Embryonic facial prominence (tissue), 1 donor: ENCODE measurements at regions not wholly inside any gene's neighbourhood (a gene's known extent, or its start where the extent isn't known, plus 50 kb on each side); places are given as distances from the start of the nearest gene placed in this dataset.
"Not testable (repeated sequence)": the region's sequence is repeated elsewhere in the genome, so short reads cannot be mapped to it uniquely, and the experiment has no call there.

ENCODE experiments used
- DNase-seq: peaks from one replicate; pipeline ENCODE4 v3.0.0-alpha.2; 2016; ENCODE audit errors: extremely low spot score

GRCh38 chr9:90979639-90980038, 178.0 kb downstream of the SYK start:
- DNase-seq = no peak

- DNase-seq = no peak
Observed at GRCh38 chr9:90981726-90982125, 180.1 kb downstream of the SYK start.

GRCh38 chr9:90983394-90983793, 181.8 kb downstream of the SYK start:
- DNase-seq = no peak

GRCh38 chr9:90985631-90986030, 184.0 kb downstream of the SYK start:
- DNase-seq = no peak

- DNase-seq = no peak
Observed at GRCh38 chr9:90986161-90986560, 184.5 kb downstream of the SYK start.

GRCh38 chr9:90987566-90987965, 185.9 kb downstream of the SYK start:
- no peak for DNase-seq

- no peak for DNase-seq
Observed at GRCh38 chr9:90988318-90988717, 186.7 kb downstream of the SYK start.

GRCh38 chr9:90991953-90992352, 190.3 kb downstream of the SYK start:
- no peak for DNase-seq

GRCh38 chr9:90995516-90995915, 193.9 kb downstream of the SYK start:
- DNase-seq = no peak

GRCh38 chr9:90996154-90997065, 194.8 kb downstream of the SYK start:
- no peak for DNase-seq

GRCh38 chr9:90998573-90998972, 197.0 kb downstream of the SYK start:
- DNase-seq = no peak

- DNase-seq = no peak
Observed at GRCh38 chr9:90999425-91000397, 198.1 kb downstream of the SYK start.

GRCh38 chr9:91001146-91001611, 199.6 kb downstream of the SYK start:
- peak; percentile 9 for DNase-seq

GRCh38 chr9:91004484-91004883, 202.9 kb downstream of the SYK start:
- no peak for DNase-seq

GRCh38 chr9:91004992-91005391, 203.4 kb downstream of the SYK start:
- no peak for DNase-seq

- DNase-seq = no peak
Observed at GRCh38 chr9:91006046-91006445, 204.4 kb downstream of the SYK start.

- DNase-seq = no peak
Observed at GRCh38 chr9:91008568-91008967, 206.9 kb downstream of the SYK start.

- DNase-seq = no peak
Observed at GRCh38 chr9:91011891-91012290, 210.3 kb downstream of the SYK start.

- no peak for DNase-seq
Observed at GRCh38 chr9:91012933-91013841, 211.6 kb downstream of the SYK start.

- no peak for DNase-seq
Observed at GRCh38 chr9:91017245-91017644, 215.6 kb downstream of the SYK start.

- DNase-seq = not testable (repeated sequence)
Observed at GRCh38 chr9:91019871-91020270, 218.3 kb downstream of the SYK start.
